Ramos (cell line): ENCODE measurements at regions not wholly inside any gene's neighbourhood (a gene's known extent, or its start where the extent isn't known, plus 50 kb on each side); places are given as distances from the start of the nearest gene placed in this dataset.
"Not testable (repeated sequence)": the region's sequence is repeated elsewhere in the genome, so short reads cannot be mapped to it uniquely, and the experiment has no call there.

ENCODE experiments used
- in situ Hi-C: fragments of 300-500 bp; cut with MboI; formaldehyde crosslinking; loops from one replicate; pipeline ENCODE4 v1.14.3; 2022; ENCODE audit warnings: low sequenced_read_pairs; ENCODE audit not compliant: unreplicated experiment

DNA sequence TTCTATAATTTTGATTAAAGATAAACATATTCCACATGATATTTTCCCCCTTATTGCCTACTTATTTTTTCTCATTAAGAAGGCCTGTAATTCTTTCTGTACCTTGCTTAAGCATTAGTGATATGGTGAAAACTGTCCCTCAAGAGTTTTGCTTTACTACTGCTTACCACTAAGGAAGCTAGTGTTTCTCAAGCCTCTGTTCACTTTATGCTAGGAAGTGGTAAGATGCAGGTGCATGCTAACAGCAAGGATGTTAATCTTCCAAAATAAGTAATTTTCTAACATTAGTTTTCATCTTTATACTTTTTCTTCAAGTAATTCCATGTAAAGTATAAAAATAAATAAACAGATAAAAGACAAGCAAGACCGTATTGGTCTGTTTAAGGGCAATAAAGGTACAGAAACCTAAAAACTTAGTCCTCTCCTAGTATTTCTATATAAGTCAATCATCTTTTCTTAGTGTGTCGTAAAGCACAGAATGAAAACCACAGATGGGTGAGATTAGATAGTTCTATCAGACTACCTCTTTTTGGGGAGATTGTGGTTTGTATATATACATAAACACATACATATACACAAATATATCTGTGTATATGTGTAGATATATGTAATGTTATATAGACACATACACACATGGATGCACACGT lies 731.0 kb upstream of the CNTN5 start:
- in situ Hi-C loops = no loop called here

- in situ Hi-C loops = no loop called here
These were observed 724.5 kb upstream of the CNTN5 start for GRCh38 chr11:98296091-98296880.

- in situ Hi-C loops = no loop called here
These were observed 720.0 kb upstream of the CNTN5 start for GRCh38 chr11:98300719-98301118.

DNA sequence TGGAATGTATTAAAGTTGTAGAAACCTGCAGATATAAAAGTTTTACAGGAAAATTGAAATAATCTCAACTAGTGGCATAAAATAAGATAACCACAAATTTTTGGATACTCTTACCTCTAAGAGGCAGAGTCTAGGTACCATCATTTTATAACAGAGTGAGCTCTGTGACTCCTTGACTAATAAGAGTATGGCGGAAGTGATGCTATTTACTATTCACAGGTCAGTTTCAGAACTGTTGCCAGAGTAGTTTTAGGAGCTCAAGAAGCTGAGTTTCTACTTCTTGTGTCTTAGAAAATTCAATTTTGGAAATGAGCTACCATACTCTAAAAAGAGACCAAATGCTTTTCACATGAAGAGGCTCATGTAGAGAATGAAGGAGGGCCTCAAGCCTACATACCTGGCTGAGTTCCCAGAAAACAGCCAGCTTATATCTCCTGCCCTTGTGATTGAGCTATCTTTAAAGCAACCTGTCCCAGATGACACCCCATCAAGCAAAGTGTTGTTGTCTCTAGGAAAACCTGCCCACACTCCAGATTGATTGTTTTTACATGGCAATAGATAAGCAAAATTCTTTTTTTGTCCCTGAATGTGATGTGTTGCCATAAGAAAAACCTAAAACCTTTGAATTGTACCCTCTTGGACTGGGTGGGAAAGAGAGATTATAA lies 712.8 kb upstream of the CNTN5 start:
- in situ Hi-C loops = no loop called here

DNA sequence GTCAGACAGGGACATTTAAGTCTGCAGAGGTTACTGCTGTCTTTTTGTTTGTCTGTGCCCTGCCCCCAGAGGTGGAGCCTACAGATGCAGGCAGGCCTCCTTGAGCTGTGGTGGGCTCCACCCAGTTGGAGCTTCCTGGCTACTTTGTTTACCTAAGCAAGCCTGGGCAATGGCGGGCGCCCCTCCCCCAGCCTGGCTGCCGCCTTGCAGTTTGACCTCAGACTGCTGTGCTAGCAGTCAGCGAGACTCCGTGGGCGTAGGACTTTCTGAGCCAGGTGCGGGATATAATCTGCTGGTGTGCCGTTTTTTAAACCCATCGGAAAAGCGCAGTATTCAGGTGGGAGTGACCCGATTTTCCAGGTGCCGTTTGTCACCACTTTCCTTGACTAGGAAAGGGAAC lies 690.4 kb upstream of the CNTN5 start:
- in situ Hi-C loops = not testable (repeated sequence)

- in situ Hi-C loops = no loop called here
These were observed 662.2 kb upstream of the CNTN5 start for GRCh38 chr11:98358551-98358950.

DNA sequence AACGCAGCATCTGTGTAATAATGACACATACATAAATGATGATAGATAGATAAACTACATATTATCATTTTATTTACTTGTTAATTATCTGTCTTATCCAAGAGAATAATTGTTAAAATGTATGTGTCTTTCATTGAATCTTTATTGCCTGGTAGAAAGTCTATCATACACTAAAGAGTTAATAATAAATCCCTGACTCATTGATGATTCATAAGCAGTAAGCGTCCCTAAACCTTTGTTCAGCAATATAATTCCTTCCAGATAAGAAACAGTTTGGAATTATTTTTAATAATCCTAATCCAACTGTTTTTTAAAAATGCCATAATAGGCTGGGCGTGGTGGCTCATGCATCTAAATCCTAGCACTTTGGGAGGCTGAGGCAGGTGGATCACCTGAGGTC lies 655.6 kb upstream of the CNTN5 start:
- in situ Hi-C loops = no loop called here

- in situ Hi-C loops = no loop called here
These were observed 654.8 kb upstream of the CNTN5 start for GRCh38 chr11:98365941-98366340.

GRCh38 chr11:98390391-98390790 lies 630.4 kb upstream of the CNTN5 start:
- in situ Hi-C loops = no loop called here

- in situ Hi-C loops = not testable (repeated sequence)
These were observed 626.2 kb upstream of the CNTN5 start for GRCh38 chr11:98394500-98394899.

- in situ Hi-C loops = no loop called here
These were observed 622.2 kb upstream of the CNTN5 start for GRCh38 chr11:98398508-98398907.

DNA sequence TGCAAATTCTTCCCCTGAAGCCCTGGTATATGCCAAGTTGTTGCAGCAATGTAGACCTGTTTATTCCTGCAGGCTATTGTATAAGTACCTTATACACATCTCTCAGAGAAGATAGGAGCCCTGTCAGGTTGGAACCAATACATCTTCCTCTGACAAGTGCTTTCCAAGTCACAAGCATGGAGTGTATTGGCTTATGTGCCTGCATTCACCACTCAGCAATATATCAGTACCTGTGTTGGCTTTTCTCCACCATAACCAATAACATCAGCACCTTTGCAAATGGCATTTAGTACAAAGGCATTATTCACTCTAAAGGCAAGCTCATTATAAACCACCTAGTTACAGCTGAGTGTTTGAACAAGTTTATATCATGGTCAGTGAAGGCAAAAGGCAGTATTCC lies 611.7 kb upstream of the CNTN5 start:
- in situ Hi-C loops = no loop called here

- in situ Hi-C loops = no loop called here
These were observed 609.0 kb upstream of the CNTN5 start for GRCh38 chr11:98411777-98412176.

- in situ Hi-C loops = no loop called here
These were observed 603.4 kb upstream of the CNTN5 start for GRCh38 chr11:98417256-98417755.

DNA sequence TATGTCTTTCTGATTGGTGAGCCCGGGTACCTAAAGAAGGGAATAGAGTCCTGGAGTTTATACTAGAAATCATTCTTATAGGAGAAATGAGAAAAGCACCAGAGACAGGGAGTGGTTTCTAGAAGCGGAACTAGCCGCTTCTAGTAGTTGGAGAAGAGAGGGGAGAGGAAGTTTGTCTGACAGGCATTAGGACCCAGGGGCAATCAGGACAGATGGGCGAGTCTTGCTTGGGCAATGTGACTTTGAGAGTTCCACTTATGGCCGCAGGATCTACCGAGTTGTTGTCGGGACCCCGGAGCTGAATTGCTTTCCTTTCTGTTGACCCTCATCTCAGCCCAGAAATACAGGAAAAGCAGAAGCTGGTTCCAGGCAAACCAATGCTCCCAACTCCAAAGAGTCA lies 596.8 kb upstream of the CNTN5 start:
- in situ Hi-C loops = no loop called here

DNA sequence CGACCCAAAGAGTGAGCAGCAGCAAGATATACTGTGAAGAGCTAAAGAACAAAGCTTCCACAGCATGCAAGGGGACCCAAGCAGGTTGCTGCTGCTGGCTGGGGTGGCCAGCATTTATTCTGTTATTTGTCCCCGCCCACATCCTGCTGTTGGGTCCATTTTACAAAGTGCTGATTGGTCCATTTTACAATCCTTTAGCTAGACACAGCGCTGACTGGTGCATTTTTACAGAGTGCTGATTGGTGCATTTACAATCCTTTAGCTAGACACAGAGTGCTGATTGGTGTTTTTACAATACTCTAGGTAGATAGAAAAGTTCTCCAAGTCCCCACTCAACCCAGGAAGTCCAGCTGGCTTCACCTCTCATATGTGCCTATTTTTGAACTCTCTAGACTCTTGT lies 596.0 kb upstream of the CNTN5 start:
- in situ Hi-C loops = not testable (repeated sequence)

DNA sequence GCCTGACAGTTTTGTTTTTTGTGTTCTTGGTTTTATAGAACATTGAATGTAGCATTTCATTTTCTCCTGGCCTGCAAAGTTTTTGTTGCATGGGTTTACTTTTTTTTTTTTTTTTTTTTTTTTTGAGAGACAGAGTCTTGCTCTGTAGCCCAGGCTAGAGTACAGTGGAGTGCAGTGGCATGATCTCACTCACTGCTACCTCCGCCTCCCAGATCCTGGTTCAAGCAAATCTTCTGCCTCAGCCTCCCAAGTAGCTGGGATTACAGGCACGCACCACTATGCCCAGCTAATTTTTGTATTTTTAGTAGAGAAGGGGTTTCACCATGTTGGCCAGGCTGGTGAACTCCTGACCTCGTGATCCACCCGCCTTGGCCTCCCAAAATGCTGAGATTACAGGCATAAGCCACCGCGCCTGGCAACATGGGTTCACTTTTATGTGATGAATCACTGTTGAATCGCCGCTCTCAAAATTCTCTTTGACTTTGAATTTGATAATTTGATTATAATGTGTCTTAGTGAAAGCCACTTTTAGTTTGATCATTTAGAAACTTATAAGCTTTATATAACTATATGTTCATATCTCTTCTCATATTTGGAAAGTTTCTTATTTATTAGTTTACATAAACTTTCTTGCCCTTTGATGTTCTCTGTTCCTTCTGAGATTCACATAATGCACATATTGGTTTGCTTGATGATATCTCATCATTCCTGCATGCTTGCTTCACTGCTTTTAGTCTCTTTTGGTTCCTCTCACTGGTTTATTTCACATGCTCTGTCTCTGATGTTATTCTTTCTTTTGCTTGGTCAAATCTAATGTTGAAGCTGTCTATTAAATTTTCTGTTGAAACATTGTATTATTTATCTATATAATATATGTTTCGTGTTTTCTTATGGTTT lies 589.0 kb upstream of the CNTN5 start:
- in situ Hi-C loops = no loop called here

GRCh38 chr11:98434296-98434695 lies 586.5 kb upstream of the CNTN5 start:
- in situ Hi-C loops = no loop called here

DNA sequence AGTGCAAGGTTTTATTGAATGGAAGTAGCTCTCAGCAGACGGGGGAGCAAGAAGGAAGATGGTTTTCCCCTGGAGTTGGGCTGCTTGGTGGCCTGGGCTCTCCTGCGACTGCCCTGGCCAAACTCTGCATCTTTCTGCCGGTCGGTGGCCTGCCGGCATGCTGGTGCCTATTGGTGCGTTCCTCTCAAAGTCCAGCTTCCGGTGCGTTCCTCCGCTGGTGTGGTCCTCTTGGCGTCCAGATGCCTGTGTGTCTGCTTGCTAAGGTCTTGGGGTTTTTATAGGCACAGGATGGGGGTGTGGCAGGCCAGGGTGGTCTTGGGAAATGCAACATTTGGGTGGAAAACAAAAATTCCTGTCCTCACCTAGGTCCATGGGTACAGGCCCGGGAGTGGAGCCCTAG lies 567.4 kb upstream of the CNTN5 start:
- in situ Hi-C loops = no loop called here
